SU-DHL-6 (cell line): ENCODE measurements at regions not wholly inside any gene's neighbourhood (a gene's known extent, or its start where the extent isn't known, plus 50 kb on each side); places are given as distances from the start of the nearest gene placed in this dataset.

Experiments
- CTCF ChIP-seq: fragments of 200-600 bp; sonication (generic); IDR thresholded peaks from one replicate; pipeline ENCODE4 v1.5.1; 2017; ENCODE audit warnings: antibody characterized with exemption, mild to moderate bottlenecking, low read length, moderate library complexity; ENCODE audit not compliant: insufficient read depth, poor library complexity, severe bottlenecking
- EZH2phosphoT487 ChIP-seq: fragments of 200-600 bp; sonication (generic), shearing (Covaris generic); conservative IDR thresholded peaks from 2 replicates; pipeline ENCODE4 v1.6.1; 2018; ENCODE audit warnings: mild to moderate bottlenecking, antibody characterized with exemption, low read length, moderate library complexity, mixed read lengths

- no peak for TF ChIP-seq CTCF
- TF ChIP-seq EZH2phosphoT487 = no peak
Observed at GRCh38 chr11:10935015-10935559, 77.2 kb upstream of the ZBED5 start.
